ENCODE measurements at regions not wholly inside any gene's neighbourhood (a gene's known extent, or its start where the extent isn't known, plus 50 kb on each side); places are given as distances from the start of the nearest gene placed in this dataset.
"Not testable (repeated sequence)": the region's sequence is repeated elsewhere in the genome, so short reads cannot be mapped to it uniquely, and the experiment has no call there.

DNA sequence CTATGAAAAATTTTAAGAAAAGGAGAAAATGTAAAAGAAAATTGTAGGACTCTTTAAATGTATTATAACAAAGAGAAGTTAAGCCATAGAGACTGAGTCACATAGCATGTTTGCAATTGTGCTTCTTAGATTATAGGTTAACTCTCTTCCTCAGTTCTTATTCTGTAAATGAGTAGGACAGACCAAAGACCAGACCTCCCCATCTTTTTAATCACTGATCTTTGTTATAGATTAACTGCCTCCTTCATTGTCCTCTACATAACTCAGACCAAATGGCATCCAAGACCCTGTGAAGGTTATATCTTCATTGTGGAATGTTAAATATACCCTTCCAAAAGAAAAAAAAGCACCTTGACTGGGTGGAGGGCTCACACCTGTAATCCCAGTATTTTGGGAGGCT lies 316.9 kb upstream of the LRRTM4 start:
- DNase-seq, result peak; percentile 26

DNA sequence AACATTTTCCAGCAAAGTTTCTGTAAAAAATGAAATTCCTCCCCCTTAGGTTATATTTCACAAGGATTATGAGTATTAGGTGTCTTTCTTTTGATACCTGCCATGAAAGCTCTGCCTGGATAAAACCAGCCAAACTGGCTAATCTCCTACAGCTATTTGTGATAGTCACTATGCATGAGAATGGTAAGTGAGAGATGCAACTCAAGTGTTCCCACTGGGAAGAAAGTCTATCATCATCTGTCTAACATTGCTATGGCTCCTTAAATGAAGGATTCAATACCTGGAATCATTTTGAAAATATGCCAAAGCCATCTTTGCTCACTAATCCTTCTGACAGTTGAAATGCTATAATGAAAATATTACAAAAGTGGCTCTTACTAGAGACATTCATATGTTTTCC lies 339.9 kb upstream of the LRRTM4 start:
- no peak for DNase-seq

DNA sequence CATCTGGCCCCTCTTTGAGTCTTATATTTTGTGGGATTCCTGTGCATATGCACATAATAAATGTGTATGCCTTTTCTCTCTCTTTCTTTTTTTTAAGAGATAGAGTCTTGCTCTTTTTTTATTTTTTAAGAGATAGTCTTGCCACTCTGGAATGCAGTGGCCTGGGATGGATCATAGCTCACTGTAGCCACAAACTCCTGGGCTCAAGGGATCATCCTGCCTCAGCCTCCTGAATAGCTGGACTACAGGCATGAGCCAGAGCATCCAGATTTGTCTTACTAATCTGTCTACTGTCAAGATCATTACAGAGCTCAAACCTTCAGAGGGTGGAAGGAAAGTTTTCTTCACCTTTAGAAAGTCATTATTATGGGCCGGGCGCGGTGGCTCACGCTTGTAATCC lies 342.2 kb upstream of the LRRTM4 start:
- no peak for DNase-seq

DNA sequence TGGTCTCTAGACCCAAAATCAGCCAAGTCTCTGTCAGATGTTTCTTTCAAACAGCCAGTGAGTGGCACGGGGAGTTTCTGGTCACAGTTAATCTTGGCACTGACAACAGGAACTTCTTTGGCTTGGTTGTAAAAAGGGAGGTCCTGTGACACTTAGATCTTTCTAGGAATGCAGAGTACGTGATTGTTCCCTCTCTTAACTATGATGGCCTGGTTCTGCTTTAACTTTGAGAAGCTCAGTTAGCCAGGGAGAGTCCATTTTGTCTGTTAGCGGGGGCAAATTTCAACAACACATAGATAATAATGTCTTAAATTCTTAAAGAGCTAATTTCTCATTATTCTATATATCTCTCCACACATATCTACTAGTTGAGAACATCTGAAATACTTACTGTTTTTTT lies 344.5 kb upstream of the LRRTM4 start:
- no peak for DNase-seq

DNA sequence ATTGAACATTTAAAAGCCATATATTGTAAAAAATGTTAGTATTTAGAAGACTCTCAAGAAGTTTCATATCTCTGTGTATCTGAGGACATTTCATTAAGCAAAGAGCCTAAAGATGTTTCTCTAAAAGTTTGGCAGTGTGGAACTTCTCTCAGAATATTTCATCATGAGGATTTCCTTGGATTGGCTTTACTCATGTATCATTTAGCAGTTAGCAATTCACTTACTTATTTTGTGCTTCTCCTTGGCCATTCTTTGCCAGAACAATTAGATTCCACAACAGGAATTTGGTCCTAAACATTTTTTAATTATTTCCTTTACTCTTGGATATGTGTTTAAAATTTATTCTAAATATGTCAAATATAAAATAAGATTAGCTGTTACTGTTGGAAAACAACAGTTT lies 345.0 kb upstream of the LRRTM4 start:
- no peak for DNase-seq

DNA sequence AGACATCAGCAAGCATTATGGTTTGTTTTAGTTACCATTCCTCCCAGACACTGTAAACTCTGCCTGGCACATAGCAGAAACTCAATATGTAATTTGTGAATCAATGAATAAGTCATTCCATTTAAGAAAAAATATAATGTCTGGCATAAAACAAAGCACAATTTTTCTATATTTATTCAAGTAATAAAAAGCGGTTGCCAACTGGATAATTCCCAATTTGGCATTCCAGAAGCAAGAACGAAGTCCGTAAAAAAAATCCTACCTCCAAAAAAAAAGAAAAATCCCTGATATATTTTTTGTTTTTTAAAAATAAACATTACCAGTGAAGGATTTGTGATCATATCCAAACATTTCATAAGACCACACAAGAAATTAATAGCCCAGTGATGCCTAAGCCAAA lies 351.3 kb upstream of the LRRTM4 start:
- no peak for DNase-seq

DNA sequence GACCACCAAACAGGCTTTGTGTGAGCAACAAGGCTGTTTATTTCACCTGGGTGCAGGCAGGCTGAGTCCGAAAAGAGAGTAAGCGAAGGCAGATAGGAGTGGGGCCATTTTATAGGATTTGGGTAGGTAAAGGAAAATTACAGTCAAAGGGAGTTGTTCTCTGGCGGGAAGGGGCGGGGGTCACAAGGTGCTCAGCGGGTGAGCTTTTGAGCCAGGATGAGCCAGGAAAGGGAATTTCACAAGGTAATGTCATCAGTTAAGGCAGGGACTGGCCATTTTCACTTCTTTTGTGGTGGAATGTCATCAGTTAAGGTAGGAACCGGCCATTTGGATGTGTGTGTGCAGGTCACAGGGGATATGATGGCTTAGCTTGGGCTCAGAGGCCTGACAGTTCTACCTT lies 378.0 kb upstream of the LRRTM4 start:
- DNase-seq, result not testable (repeated sequence)

DNA sequence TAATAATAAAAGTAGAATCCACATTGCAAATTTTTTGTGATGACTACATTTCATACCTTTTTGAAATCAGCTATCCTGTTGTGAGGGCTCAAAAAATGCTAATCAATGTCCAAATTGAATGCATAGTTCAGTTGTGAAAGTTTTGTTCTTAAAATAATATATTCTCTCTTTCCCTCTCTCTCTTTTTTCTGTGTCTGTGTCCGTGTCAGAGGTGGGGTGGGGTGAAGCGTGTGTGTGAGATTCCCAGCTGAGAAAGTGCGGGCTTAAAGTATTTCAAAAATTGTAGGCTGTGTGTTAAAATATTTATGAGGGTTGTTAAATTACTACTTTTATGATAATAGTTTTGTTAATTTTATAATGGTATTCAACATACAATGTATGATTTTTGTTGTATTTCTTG lies 388.0 kb upstream of the LRRTM4 start:
- no peak for DNase-seq

DNA sequence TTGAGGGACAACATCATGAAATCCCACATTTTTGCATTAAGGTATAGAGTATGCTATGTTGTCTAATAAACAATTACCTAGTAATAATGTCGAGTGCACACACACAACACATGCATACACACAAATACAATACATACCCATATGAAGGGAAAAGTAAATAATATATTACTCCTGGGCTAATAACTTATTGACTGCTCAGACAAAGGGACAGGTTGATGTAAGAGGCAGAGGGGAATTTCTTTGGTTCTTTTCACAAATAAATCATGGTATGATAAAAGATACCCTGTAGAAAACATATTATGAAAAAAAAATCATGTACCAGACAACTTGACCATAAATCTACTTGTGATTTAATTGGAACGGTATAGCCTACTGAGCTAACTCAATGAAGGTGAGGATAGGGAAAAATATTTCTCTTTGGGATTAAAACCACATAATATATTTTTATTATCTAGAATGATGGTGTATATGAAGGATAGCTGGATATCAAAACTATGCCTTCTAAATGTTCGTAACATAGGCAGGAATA lies 398.7 kb upstream of the LRRTM4 start:
- no peak for DNase-seq

DNA sequence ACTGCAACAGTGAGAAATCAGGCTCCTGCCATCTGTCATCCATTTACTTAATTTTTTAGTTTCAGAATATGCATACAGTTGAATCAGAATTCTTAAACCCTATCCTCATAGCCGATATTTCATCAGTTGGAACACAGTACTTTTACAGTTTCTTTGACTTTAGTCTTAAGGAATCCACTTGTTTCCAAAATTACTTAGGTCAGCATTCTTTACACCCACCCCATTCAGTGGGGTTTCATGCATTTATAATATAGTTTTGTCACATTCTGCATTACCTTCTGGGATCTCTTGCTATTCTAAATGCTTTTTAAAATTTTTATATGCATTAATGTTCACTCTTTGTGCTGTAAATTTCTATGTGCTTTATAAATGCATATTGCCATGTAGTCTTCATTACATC lies 400.4 kb upstream of the LRRTM4 start:
- DNase-seq, result no peak

DNA sequence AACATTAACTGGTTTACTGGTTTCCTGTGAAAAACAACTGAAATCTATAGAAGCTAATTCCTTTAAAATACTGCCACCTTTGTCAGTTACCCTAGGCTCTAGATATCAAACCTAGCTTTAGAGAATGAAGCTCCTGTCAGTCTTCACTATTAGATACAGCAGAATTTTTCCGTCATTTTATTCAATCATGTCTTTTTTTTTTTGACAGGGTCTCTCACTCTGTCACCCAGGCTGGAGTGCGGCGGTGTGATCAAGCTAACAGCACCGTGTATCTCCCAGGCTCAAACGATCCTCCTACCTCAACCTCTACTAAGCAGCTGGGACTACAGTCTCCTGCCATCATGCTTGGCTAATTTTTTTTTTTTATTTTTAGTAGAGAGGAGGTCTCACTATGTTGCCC lies 415.2 kb upstream of the LRRTM4 start:
- no peak for DNase-seq

DNA sequence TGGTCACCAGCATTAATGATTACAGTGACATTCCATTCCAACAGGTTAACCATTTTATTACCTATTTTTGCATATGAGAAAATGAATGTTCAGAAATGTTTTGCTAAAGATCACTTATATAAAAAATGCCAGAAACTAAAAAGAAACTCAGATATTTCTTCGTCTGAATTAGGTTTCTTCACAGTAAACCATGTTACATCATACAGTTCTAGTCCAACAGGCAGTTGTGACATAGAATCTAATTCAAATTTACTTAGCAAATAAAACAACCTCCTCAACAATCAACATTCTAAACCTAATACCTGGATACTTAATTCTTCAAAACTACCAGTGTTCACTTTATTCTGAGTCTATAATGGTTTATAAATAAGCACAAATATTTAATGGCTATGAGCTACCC lies 416.3 kb upstream of the LRRTM4 start:
- DNase-seq, result no peak

DNA sequence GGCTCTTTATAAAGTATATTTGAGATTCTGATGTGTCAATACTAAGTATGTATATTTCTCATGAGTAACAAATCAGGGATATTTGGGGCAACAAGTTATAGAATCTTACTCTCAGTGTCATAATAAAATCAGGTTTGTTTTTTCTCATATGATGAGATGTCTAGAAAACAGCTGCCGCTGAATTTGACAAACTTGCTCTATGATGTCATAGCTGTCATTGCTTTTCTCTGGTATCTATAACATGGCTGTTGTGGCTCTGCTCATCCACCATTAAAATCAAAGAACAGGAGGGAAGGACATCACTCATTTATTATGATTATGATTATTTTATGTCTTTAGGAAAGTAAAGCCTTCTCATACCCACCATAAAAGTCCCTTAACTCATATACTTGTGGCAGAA lies 417.2 kb upstream of the LRRTM4 start:
- no peak for DNase-seq

DNA sequence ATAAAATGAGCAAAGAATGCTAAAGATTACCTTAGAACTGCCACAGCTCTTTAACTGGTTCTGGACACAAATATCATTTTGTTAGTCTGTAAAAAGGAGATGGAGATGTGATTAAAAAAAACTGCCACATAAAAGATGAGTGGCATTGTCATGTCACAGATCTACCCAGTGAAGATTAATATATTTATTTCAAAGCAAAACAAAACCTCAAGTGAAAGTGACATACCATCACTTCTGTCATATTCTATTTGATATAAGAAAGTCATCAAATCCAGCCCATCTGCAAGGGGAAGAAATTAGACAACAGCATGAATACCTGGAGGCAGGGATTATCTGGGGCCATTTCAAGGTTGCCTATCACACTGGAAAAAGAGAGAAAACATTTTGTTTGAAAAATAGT lies 417.6 kb upstream of the LRRTM4 start:
- no peak for DNase-seq

DNA sequence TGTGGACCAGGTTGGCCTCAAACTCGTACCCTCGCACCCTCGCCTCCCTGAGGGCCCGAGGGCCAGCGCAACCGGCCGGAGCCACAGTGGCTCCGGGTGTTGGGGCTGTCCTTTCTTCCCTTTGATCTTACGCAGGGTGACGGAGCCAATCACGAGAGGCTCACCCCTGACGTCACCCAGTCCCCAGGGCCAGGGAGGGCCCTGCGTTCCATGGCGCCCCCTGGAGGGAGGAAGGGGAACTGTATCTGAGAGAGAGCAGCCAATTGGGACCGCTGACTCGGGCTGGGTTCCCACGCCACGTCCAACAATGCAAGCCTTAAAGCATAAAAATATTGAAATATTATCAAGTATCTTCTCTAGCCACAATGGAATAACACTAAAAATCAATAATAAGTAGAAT lies 432.8 kb upstream of the LRRTM4 start:
- DNase-seq, result no peak

DNA sequence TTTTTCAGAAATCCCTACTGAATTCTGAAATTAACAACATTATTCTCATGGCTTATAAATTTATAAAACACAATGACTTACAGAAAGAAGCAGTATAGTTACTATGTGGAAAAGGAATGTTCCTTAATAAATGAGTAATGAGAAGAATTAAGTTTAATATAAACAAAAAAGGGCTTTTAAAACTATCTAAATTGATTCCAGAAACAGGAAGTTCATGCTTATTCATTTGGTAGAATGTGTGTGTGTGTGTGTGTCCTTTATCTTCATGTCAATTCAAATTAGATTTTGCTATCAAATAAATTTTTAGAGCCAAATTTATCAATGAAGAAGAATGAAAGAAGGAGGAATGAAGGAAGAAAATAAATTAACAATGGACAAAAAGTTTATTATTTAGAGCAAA lies 440.8 kb upstream of the LRRTM4 start:
- no peak for DNase-seq

DNA sequence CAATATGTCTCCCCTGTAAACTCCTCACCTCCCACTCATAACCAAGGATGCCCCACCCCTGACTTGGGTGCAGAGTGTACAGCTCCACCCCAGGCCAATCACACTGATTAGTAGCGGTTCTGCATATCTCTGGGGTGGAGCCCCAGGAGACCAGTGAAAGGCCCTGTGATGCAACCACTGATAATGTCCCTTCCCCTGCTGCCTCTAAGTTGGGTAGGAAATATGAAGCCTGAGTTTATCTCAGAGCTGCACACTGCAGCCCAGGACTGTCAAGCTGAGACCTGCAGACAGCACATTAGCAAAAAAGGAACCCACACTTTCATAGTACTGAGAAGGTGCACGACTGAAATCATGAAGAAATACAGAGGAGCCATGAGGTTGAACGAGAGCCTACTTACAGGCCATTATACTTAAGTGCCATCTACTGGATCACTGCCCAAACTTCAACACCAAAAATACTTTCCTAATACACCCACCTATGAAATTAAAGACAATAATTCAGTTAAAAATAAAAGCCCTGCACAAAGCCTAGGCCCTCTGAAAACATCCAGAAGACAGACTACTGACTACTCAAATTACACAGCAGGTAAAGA lies 455.4 kb upstream of the LRRTM4 start:
- no peak for DNase-seq

DNA sequence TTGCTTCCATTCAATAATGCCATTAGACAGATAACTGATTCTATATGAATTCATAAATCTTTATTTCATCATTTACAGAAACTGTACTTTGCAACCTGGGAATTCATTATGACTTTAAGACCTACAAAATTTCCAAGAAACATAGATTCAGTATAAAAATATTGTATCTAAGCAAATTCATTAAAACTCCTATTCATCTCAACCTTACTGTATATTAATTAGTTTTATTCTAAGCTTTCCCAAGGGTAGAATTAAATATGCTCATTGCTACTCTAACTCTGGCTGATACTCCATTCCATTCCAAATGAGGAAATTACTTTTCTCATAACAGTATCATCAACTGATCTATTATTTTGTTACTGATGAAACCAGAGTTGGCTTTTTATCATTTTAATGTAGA lies 473.0 kb upstream of the LRRTM4 start:
- no peak for DNase-seq

DNA sequence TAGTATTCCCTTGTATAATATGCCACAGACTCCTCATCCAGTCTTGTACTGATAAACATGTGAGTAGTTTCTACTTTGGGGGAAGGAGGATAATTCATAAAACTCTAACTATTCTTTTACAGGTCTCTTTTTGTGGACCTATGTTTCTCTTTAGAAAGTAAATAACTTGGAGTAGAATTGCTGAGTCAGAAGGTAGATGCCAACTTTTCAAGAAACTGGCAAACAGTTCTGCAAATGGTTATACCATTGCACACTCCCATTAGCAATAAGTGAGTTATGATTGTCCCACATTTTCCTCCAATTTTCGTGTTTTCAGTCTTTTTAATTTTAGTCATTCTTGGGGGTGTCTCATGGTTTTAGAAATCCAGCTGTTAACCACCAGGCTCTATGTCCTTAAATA lies 477.2 kb upstream of the LRRTM4 start:
- DNase-seq, result no peak

DNA sequence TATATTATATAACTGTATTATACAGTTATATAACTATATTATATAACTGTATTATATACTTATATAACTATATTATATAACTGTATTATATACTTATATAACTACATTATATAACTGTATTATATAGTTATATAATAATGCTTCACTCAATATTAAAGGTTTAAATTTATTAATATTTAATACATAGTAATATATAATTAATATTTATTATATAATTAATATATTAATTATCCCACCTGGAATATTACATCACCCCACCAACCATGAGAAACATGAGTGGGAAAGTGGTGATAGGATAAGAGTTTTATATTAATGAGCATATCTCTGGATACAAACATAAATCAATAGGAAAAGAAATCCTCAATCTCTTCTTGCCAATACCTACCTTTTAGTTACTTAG lies 487.1 kb upstream of the LRRTM4 start:
- no peak for DNase-seq

DNA sequence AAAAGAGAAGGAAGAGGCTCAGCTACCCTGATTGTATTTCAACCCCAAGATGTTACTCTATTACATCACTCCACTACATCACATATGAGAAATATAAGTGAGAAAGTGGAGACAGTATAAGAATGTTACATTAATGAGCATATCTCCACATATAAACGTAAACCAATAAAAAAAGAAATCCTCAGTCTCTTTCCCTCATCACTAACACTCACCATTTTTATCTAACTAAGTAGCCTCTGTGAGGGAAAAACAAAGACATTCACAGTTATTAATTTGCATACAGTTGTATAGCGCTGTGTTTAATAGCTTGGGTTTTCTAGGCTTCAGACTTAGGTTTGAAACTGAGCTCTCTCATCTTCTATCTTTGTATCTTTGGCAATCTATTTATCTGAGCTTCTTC lies 489.1 kb upstream of the LRRTM4 start:
- DNase-seq, result no peak

DNA sequence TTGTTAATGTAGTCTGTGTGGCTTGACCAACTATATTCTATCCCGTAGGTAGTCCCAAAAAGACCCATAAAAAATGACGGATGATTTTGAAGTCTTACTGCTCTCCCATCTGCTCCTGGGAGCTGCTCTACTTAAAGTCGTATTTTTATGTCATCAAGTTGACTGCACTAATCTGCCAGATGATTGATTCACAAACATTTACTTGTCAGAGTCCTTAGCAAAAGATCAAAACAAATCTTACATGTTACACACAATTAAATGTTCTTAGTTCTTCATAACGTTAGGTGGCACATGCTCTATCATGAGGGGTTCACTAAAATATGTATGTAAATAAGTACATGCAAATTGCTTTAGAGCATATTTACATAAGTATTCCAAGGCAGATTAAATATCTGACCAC lies 498.3 kb upstream of the LRRTM4 start:
- DNase-seq, result no peak

DNA sequence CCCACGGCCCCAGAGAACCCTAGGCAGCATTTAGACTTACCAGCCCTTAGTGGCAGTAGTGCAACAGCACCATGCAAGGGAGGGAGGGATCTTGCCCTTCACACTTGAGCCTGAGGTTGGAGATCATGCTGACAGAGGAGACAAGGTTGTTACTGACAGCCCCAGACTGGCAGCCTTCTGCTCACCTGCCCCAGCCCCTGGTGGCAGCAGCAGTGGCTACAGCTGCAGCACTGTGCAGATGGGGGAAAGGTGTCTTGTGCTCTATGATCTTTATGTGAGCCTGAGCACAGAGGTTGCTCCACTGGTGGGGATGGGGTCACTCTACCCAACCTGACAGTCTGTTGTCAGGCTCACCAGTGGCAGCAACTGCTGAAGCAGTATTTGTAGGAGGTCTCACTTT lies 501.2 kb upstream of the LRRTM4 start:
- no peak for DNase-seq

DNA sequence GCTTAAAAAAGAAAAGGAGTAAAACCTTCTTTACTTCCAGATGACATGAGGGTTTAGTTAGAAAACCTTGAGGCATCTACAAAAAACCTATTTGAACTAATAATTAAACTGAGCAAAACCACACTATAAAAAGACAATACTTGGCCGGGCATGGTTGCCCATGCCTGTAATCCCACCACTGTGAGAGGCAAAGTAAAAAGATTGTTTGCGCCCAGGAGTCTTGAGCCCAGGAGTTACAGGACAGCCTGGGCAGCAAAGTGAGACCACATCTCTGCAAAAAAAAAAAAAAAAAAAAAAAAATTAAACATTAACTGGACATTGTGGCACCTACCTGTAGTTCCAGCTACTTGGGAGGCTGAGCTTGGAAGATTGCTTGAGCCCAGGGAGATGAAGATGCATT lies 502.8 kb upstream of the LRRTM4 start:
- peak; percentile 1 for DNase-seq

DNA sequence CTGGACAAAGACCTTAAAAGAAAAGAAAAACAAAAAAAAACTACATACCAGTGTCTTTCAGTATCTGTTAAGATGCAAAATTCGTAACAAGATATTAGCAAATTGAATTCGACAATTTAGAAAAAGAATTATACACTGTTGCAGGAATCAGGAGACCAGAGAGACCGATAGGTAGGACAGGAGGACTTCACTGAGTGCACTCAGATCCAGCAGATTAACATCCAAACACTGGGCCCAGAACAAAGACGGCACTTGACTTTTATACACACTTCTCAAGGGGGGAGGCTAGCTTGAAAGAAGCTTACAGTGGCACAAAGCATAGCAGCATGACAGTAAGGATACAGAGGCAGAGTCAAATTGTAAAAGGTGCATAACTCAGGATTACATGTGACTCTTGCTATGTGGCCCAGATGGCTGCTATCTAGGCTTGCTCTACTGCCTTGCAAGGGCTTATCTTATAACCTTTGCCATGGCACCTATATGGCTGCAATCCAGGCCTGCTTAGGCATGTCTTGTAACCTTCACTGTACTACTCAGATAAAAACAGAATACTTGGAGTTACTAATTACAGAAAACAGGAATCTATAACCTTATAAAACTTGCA lies 507.3 kb upstream of the LRRTM4 start:
- DNase-seq, result no peak

Measured in right kidney (tissue), 1 donor.